K562 (cell line): ENCODE measurements at regions not wholly inside any gene's neighbourhood (a gene's known extent, or its start where the extent isn't known, plus 50 kb on each side); places are given as distances from the start of the nearest gene placed in this dataset.

Experiments
- ATAC-seq: fragments of 200-7000 bp; cut with Tn5 transposase; 3 replicates; pipeline ENCODE4 v1.9.1; 2020; ENCODE audit warnings: moderate library complexity
- BruUV-seq: library from RNA; stranded (reverse); fragments of 400-500 nt; replicated peaks from 2 replicates; lab custom pipeline; 2021; lab: Mats Ljungman, UMichigan
- CTCF ChIA-PET: fragments of 300-600 bp; formaldehyde crosslinking; extraction: SDS; loops from one replicate; lab custom pipeline; 2021; ENCODE audit warnings: low intra/inter-chr PET ratio; lab: Yijun Ruan, JAX
- POLR2A ChIA-PET: fragments of 300-600, 350-650 bp; sonication (Branson Sonifier 250); formaldehyde crosslinking; extraction: SDS; loops from one replicate; lab custom pipeline; 2021; ENCODE audit warnings: antibody characterized with exemption, inconsistent platforms; lab: Yijun Ruan, JAX
- DNase-seq, 4 experiments: peaks; one replicate each; pipeline versions ENCODE4 v3.0.0 to v3.0.0-alpha.2; 2011 to 2018; ENCODE audit warnings: low spot score in 3 of 4, mixed read lengths in 3 of 4; ENCODE audit errors: extremely low read depth in 1 of 4
- FAIRE-seq: peaks from 2 replicates; lab custom pipeline; 2011; peaks lifted over from hg19 to GRCh38; lab: Jason Lieb, UNC
- H2AFZ ChIP-seq: 2 replicates; pipeline ENCODE4 v1.6.0; 2011; ENCODE audit warnings: low read depth, low read length, control low read depth, inconsistent platforms
- H3K27ac ChIP-seq: fragments of 200-600 bp; 3 replicates; pipeline ENCODE4 v1.8.0; 2011; ENCODE audit warnings: low read depth, mild to moderate bottlenecking, control low read depth, inconsistent platforms, low read length, moderate library complexity, mixed read lengths; ENCODE audit errors: extremely low read depth
- H3K27me3 ChIP-seq, 2 experiments: fragments of 300-600 bp in 1 of 2; 2 replicates in 1 of 2; 3 replicates in 1 of 2; pipeline versions ENCODE4 v1.6.0 to v1.8.0; 2011; ENCODE audit warnings: inconsistent platforms in 2 of 2, low read length in 2 of 2, mild to moderate bottlenecking in 1 of 2, mixed read lengths in 1 of 2, moderate library complexity in 1 of 2; ENCODE audit not compliant: control insufficient read depth in 2 of 2, insufficient read depth in 2 of 2
- H3K36me3 ChIP-seq: fragments of 300-600 bp; 3 replicates; pipeline ENCODE4 v1.8.0; 2011; ENCODE audit warnings: mild to moderate bottlenecking, low read length, inconsistent platforms; ENCODE audit not compliant: control insufficient read depth, insufficient read depth
- H3K4me1 ChIP-seq, 2 experiments: fragments of 200-600 bp in 1 of 2; replicated peaks in 1 of 2; 2 replicates in 1 of 2; 3 replicates in 1 of 2; pipeline versions ENCODE4 v1.5.1 to v1.8.0; 2011; ENCODE audit warnings: inconsistent platforms in 2 of 2, low read length in 2 of 2, mild to moderate bottlenecking in 1 of 2, mixed read lengths in 1 of 2, moderate library complexity in 1 of 2; ENCODE audit not compliant: control insufficient read depth in 2 of 2, insufficient read depth in 2 of 2
- H3K4me2 ChIP-seq: 2 replicates; pipeline ENCODE4 v1.6.1; 2011; ENCODE audit warnings: low read length, control low read depth, inconsistent platforms, mixed read lengths; ENCODE audit not compliant: insufficient read depth
- H3K4me3 ChIP-seq: fragments of 200-600 bp; sonication (generic), shearing (Covaris generic); 2 replicates; pipeline ENCODE4 v1.5.1; 2016; ENCODE audit warnings: control low read depth, inconsistent platforms
- H3K79me2 ChIP-seq: fragments of 200-600 bp; 3 replicates; pipeline ENCODE4 v1.8.0; 2011; ENCODE audit warnings: low read length, inconsistent platforms; ENCODE audit not compliant: control insufficient read depth, insufficient read depth
- H3K9ac ChIP-seq, 2 experiments: 2 replicates each; pipeline versions ENCODE4 v1.6.0 to v1.6.1; 2011; ENCODE audit warnings: low read depth in 2 of 2, low read length in 2 of 2, control low read depth in 1 of 2, inconsistent platforms in 1 of 2, mild to moderate bottlenecking in 1 of 2, mixed read lengths in 1 of 2; ENCODE audit not compliant: insufficient read depth in 1 of 2
- H3K9me1 ChIP-seq: one replicate; pipeline ENCODE4 v1.6.0; 2011; ENCODE audit warnings: inconsistent platforms, mild to moderate bottlenecking, low read length, moderate library complexity; ENCODE audit not compliant: control insufficient read depth, insufficient read depth
- H3K9me3 ChIP-seq: replicated peaks from 2 replicates; pipeline ENCODE4 v1.5.1; 2011; ENCODE audit warnings: low read depth, low read length, inconsistent platforms; ENCODE audit not compliant: control insufficient read depth, insufficient read depth
- H4K20me1 ChIP-seq: replicated peaks from 2 replicates; pipeline ENCODE4 v1.6.1; 2011; ENCODE audit warnings: low read length, inconsistent platforms, mixed read lengths; ENCODE audit not compliant: control insufficient read depth, insufficient read depth
- BHLHE40 ChIP-seq: IDR thresholded peaks from 2 replicates; pipeline ENCODE4 v1.6.1; 2011; ENCODE audit warnings: low read length, improper control_type of control experiment
- COPS2 ChIP-seq: fragments of 450-650 bp; conservative IDR thresholded peaks from 2 replicates; pipeline ENCODE4 v1.6.1; 2016; ENCODE audit warnings: mild to moderate bottlenecking, moderate library complexity
- E2F3 ChIP-seq: fragments of 250-450 bp; sonication (Bioruptor Pico); IDR thresholded peaks from 2 replicates; pipeline ENCODE4 v1.4.0; 2020; ENCODE audit warnings: mild to moderate bottlenecking
- HDGF ChIP-seq: fragments of 450-650 bp; IDR thresholded peaks from 2 replicates; pipeline ENCODE4 v1.6.1; 2016
- HMG20A ChIP-seq: fragments of 450-650 bp; formaldehyde crosslinking; conservative IDR thresholded peaks from 2 replicates; pipeline ENCODE4 v1.4.0; 2020; ENCODE audit warnings: mild to moderate bottlenecking, mixed read lengths
- JUNB ChIP-seq: fragments of 450-650 bp; formaldehyde crosslinking; conservative IDR thresholded peaks from 2 replicates; pipeline ENCODE4 v1.4.0; 2020; ENCODE audit warnings: mild to moderate bottlenecking
- MAFG ChIP-seq: fragments of 450-650 bp; conservative IDR thresholded peaks from 2 replicates; pipeline ENCODE4 v1.6.1; 2016; ENCODE audit warnings: missing genetic modification characterization, missing compliant biosample characterization
- RHOXF2B ChIP-seq: fragments of 250-450 bp; sonication (Bioruptor Pico); conservative IDR thresholded peaks from 2 replicates; pipeline ENCODE4 v1.5.1; 2021
- TOE1 ChIP-seq, 2 experiments: fragments of 450-650 bp in 1 of 2; sonication (generic) in 1 of 2; formaldehyde crosslinking in 1 of 2; IDR thresholded peaks; 2 replicates each; pipeline versions ENCODE4 v1.7.1 to v1.8.0; 2016 to 2022; ENCODE audit warnings: borderline replicate concordance in 2 of 2, mild to moderate bottlenecking in 2 of 2, antibody characterized with exemption in 1 of 2, inconsistent platforms in 1 of 2, low read depth in 1 of 2, missing genetic modification reagents in 1 of 2, moderate library complexity in 1 of 2
- ZFP30 ChIP-seq: fragments of 250-450 bp; sonication (Bioruptor Pico); IDR thresholded peaks from 2 replicates; pipeline ENCODE4 v1.8.0; 2022; ENCODE audit warnings: moderate library complexity, mild to moderate bottlenecking, inconsistent platforms, borderline replicate concordance
- ZFP36 ChIP-seq: fragments of 150-350 bp; IDR thresholded peaks from 2 replicates; pipeline ENCODE4 v1.6.1; 2018; ENCODE audit warnings: low read length, low read depth; ENCODE audit not compliant: partially characterized antibody
- ZNF121 ChIP-seq: sonication (generic); formaldehyde crosslinking; conservative IDR thresholded peaks from 2 replicates; pipeline ENCODE4 v1.8.0; 2022; ENCODE audit warnings: missing genetic modification reagents
- ZNF224 ChIP-seq: sonication (generic); formaldehyde crosslinking; IDR thresholded peaks from 2 replicates; pipeline ENCODE4 v1.8.0; 2022; ENCODE audit warnings: mild to moderate bottlenecking, missing genetic modification reagents
- ZNF24 ChIP-seq: fragments of 450-650 bp; IDR thresholded peaks from 2 replicates; pipeline ENCODE4 v1.6.1; 2016
- ZNF277 ChIP-seq: fragments of 250-450 bp; sonication (Bioruptor Pico); IDR thresholded peaks from 2 replicates; pipeline ENCODE4 v1.8.0; 2022; ENCODE audit warnings: inconsistent platforms, mild to moderate bottlenecking, moderate library complexity, borderline replicate concordance
- ZNF551 ChIP-seq: fragments of 250-450 bp; sonication (Bioruptor Pico); IDR thresholded peaks from 2 replicates; pipeline ENCODE4 v1.5.0; 2021; ENCODE audit warnings: mild to moderate bottlenecking, moderate library complexity
- ZNF75A ChIP-seq: fragments of 450-650 bp; formaldehyde crosslinking; IDR thresholded peaks from 2 replicates; pipeline ENCODE4 v1.4.0; 2020; ENCODE audit warnings: mild to moderate bottlenecking
- WGBS: fragments of 100-300 bp; shearing (Covaris generic); methylation state at CpG from one replicate; pipeline ENCODE4 v1.1.6; 2016; ENCODE audit warnings: low coverage, mixed read lengths; ENCODE audit not compliant: insufficient coverage; ENCODE audit errors: missing lambda C conversion rate; 5-methylcytosine and 5-hydroxymethylcytosine counted together
- in situ Hi-C: fragments of 300-500 bp; cut with MboI; formaldehyde crosslinking; loops from 4 replicates; pipeline ENCODE4 v1.15.0; 2018; ENCODE audit warnings: inconsistent platforms, mixed read lengths
- intact Hi-C: fragments of 100-400 bp; cut with micrococcal nuclease; formaldehyde crosslinking; loops from 2 replicates; pipeline ENCODE4 v1.14.2; 2022
- TF ChIP-seq, protein P1 (sequence below): fragments of 450-650 bp; IDR thresholded peaks from 2 replicates; pipeline ENCODE4 v1.7.0; 2016; ENCODE audit warnings: borderline replicate concordance

GRCh38 chr2:49342156-49342555, 187.8 kb upstream of the FSHR start (continued):
- TF ChIP-seq, protein P1, sequence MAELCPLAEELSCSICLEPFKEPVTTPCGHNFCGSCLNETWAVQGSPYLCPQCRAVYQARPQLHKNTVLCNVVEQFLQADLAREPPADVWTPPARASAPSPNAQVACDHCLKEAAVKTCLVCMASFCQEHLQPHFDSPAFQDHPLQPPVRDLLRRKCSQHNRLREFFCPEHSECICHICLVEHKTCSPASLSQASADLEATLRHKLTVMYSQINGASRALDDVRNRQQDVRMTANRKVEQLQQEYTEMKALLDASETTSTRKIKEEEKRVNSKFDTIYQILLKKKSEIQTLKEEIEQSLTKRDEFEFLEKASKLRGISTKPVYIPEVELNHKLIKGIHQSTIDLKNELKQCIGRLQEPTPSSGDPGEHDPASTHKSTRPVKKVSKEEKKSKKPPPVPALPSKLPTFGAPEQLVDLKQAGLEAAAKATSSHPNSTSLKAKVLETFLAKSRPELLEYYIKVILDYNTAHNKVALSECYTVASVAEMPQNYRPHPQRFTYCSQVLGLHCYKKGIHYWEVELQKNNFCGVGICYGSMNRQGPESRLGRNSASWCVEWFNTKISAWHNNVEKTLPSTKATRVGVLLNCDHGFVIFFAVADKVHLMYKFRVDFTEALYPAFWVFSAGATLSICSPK, result no peak
- TF ChIP-seq JUNB (no peak), ZNF24 (no peak), E2F3 (no peak), ZNF121 (CRISPR knock-in tag) (no peak), HDGF (no peak), BHLHE40 (no peak), COPS2 (no peak), ZFP36 (no peak), TOE1 (IDR thresholded peaks at IDR 0.05; ENCODE audit: borderline replicate concordance) (no peak), TOE1 (CRISPR knock-in tag; IDR thresholded peaks at IDR 0.05; ENCODE audit: borderline replicate concordance, low read depth) (no peak), MAFG (tag) (no peak)

DNA sequence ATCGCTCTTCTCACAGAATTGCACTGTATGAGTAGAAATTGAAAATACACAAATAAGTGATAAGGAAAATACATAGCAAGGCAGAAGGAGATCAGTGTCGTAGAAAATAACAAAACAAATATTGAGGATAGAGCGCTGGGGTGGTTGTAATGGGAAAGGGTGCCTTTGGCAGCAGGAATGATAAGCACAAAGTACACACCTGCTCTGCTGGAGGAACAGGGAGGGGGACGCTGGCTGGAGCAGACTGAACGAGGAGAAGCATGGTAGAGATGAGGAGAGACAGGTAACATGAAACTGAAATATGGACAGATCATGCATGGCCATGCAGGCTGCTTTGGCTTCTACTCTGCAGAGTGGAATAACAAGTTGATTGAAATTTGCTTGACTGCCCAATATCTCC, 181.2 kb upstream of the FSHR start:
- ChIA-PET CTCF (no interaction called here), POLR2A (no interaction called here)
- intact Hi-C loops (no loop called here), in situ Hi-C loops (no loop called here)
- Histone ChIP-seq H3K4me3 (no peak overlapping the region), H3K27ac (no peak overlapping the region), H3K36me3 (no peaks in the 10 kb centered on the region), H3K79me2 (no peaks in the 10 kb centered on the region), H3K4me1 (no peaks in the 10 kb centered on the region), H3K4me2 (no peak overlapping the region), H4K20me1 (no peaks in the 10 kb centered on the region), H3K9me3 (no peaks in the 10 kb centered on the region), H2AFZ (no peak overlapping the region), H3K9ac (no peak overlapping the region), H3K9me1 (no peaks in the 10 kb centered on the region), H3K27me3 (no peaks in the 10 kb centered on the region)
- BruUV-seq, result no TSS peak
- WGBS, result 2% methylated on average over 5 of the region's 5 CpGs
- ATAC-seq, result no peak
- no peak for TF ChIP-seq RHOXF2B (CRISPR knock-in tag)
- TF ChIP-seq HMG20A (CRISPR knock-in tag), result no peak
- no peak for TF ChIP-seq ZNF277 (CRISPR knock-in tag)
- no peak for TF ChIP-seq ZNF551 (CRISPR knock-in tag)
- TF ChIP-seq ZFP30 (CRISPR knock-in tag), result no peak
- no peak for TF ChIP-seq ZNF75A (CRISPR knock-in tag)
- no peak for TF ChIP-seq ZNF224 (CRISPR knock-in tag)
- DNase-seq, result no peak
- FAIRE-seq, result no peak
